H1 (cell line): ENCODE measurements at regions not wholly inside any gene's neighbourhood (a gene's known extent, or its start where the extent isn't known, plus 50 kb on each side); places are given as distances from the start of the nearest gene placed in this dataset.

Experiments used
- CTCF ChIA-PET: fragments of 300-600 bp; sonication (Branson Sonifier 250); formaldehyde crosslinking; loops from one replicate; lab custom pipeline; 2021; ENCODE audit not compliant: partially characterized antibody; lab: Charles Lee
- POLR2A ChIA-PET: fragments of 300-600 bp; sonication (Branson Sonifier 250); formaldehyde crosslinking; loops from one replicate; lab custom pipeline; 2021; ENCODE audit warnings: inconsistent platforms; ENCODE audit not compliant: partially characterized antibody; lab: Charles Lee
- DNase-seq, 2 experiments: peaks; one replicate each; pipeline versions ENCODE4 v3.0.0 to v3.0.0-alpha.2; 2010 to 2022; ENCODE audit warnings: low spot score in 2 of 2, low read depth in 1 of 2, mixed read lengths in 1 of 2
- FAIRE-seq: peaks from 2 replicates; lab custom pipeline; 2011; peaks lifted over from hg19 to GRCh38; lab: Jason Lieb, UNC
- H2AFZ ChIP-seq: 2 replicates; pipeline ENCODE4 v1.8.1; 2012; ENCODE audit warnings: low read length, inconsistent platforms
- H2AK5ac ChIP-seq: 2 replicates; pipeline ENCODE4 v1.6.1; 2013; ENCODE audit warnings: low read depth, low read length
- H2BK120ac ChIP-seq: replicated peaks from 2 replicates; pipeline ENCODE3; 2013; ENCODE audit warnings: low read depth, low read length, inconsistent platforms
- H2BK12ac ChIP-seq: 2 replicates; pipeline ENCODE4 v1.6.1; 2013; ENCODE audit warnings: low read depth, low read length
- H2BK15ac ChIP-seq: 2 replicates; pipeline ENCODE4 v1.6.1; 2013; ENCODE audit warnings: low read length
- H2BK20ac ChIP-seq: 2 replicates; pipeline ENCODE4 v1.6.1; 2013; ENCODE audit warnings: low read length
- H2BK5ac ChIP-seq: 2 replicates; pipeline ENCODE4 v1.6.1; 2013; ENCODE audit warnings: low read depth, low read length
- H3K14ac ChIP-seq: 2 replicates; pipeline ENCODE4 v1.6.1; 2013; ENCODE audit warnings: inconsistent platforms; ENCODE audit not compliant: insufficient read length
- H3K18ac ChIP-seq: 2 replicates; pipeline ENCODE4 v1.6.1; 2013; ENCODE audit warnings: low read length; ENCODE audit errors: extremely low read depth
- H3K23ac ChIP-seq: 2 replicates; pipeline ENCODE4 v1.6.1; 2013; ENCODE audit warnings: inconsistent platforms; ENCODE audit not compliant: insufficient read length
- H3K23me2 ChIP-seq: 2 replicates; pipeline ENCODE4 v1.6.1; 2013; ENCODE audit warnings: low read depth, low read length
- H3K27ac ChIP-seq: 2 replicates; pipeline ENCODE4 v1.6.1; 2011; ENCODE audit warnings: low read depth, low read length, inconsistent platforms
- H3K27me3 ChIP-seq, 4 experiments: replicated peaks in 1 of 4; 1 replicate in 1 of 4; 2 replicates in 3 of 4; pipeline versions ENCODE4 v1.6.1 to v1.8.1; 2011 to 2013; ENCODE audit warnings: low read length in 3 of 4, mild to moderate bottlenecking in 3 of 4, inconsistent platforms in 2 of 4, mixed read lengths in 2 of 4, moderate library complexity in 1 of 4; ENCODE audit not compliant: control insufficient read depth in 3 of 4, insufficient read depth in 3 of 4; ENCODE audit errors: extremely low read depth in 1 of 4
- H3K36me3 ChIP-seq, 4 experiments: 2 replicates each; pipeline versions ENCODE4 v1.6.1 to v1.8.1; 2011 to 2013; ENCODE audit warnings: mild to moderate bottlenecking in 4 of 4, low read length in 3 of 4, moderate library complexity in 2 of 4, control low read depth in 1 of 4, inconsistent platforms in 1 of 4; ENCODE audit not compliant: insufficient read depth in 4 of 4, control insufficient read depth in 2 of 4
- H3K4ac ChIP-seq: replicated peaks from 2 replicates; pipeline ENCODE3; 2013; ENCODE audit warnings: low read length, low read depth, mixed read lengths, inconsistent platforms; ENCODE audit not compliant: insufficient read length
- H3K4me1 ChIP-seq, 4 experiments: replicated peaks in 1 of 4; 1 replicate in 1 of 4; 2 replicates in 3 of 4; pipeline versions ENCODE4 v1.6.1 to v1.8.1; 2011 to 2013; ENCODE audit warnings: low read length in 3 of 4, inconsistent platforms in 2 of 4, mixed read lengths in 1 of 4; ENCODE audit not compliant: insufficient read depth in 4 of 4, control insufficient read depth in 3 of 4
- H3K4me2 ChIP-seq, 2 experiments: 2 replicates each; pipeline versions ENCODE4 v1.6.1 to v1.8.1; 2011 to 2013; ENCODE audit warnings: low read depth in 2 of 2, low read length in 2 of 2, control low read depth in 1 of 2, inconsistent platforms in 1 of 2, mild to moderate bottlenecking in 1 of 2; ENCODE audit not compliant: insufficient read depth in 1 of 2
- H3K4me3 ChIP-seq, 4 experiments: fragments of 200-600, 300-600 bp in 1 of 4; sonication (generic), shearing (Covaris generic), sonication (Bioruptor Twin) in 1 of 4; 2 replicates each; pipeline versions ENCODE4 v1.5.1 to v1.8.1; 2011 to 2016; ENCODE audit warnings: low read length in 4 of 4, low read depth in 3 of 4, control low read depth in 2 of 4, inconsistent platforms in 2 of 4, mild to moderate bottlenecking in 2 of 4, mixed read lengths in 1 of 4, moderate library complexity in 1 of 4; ENCODE audit not compliant: insufficient read depth in 2 of 4; ENCODE audit errors: extremely low read depth in 1 of 4
- H3K56ac ChIP-seq: replicated peaks from 2 replicates; pipeline ENCODE3; 2013; ENCODE audit warnings: low read depth, mild to moderate bottlenecking, mixed read lengths, low read length, inconsistent platforms; ENCODE audit not compliant: insufficient read length
- H3K79me1 ChIP-seq: 2 replicates; pipeline ENCODE4 v1.6.1; 2013; ENCODE audit warnings: low read depth, low read length, control low read depth
- H3K79me2 ChIP-seq, 2 experiments: 2 replicates each; pipeline versions ENCODE4 v1.6.1 to v1.8.1; 2012 to 2013; ENCODE audit warnings: low read length in 2 of 2, mild to moderate bottlenecking in 2 of 2, inconsistent platforms in 1 of 2; ENCODE audit not compliant: insufficient read depth in 2 of 2, control insufficient read depth in 1 of 2
- H3K9ac ChIP-seq, 4 experiments: replicated peaks in 1 of 4; 1 replicate in 1 of 4; 2 replicates in 3 of 4; pipeline versions ENCODE4 v1.6.1 to v1.8.1; 2011 to 2013; ENCODE audit warnings: low read depth in 3 of 4, low read length in 3 of 4, control low read depth in 2 of 4, mild to moderate bottlenecking in 2 of 4, moderate library complexity in 2 of 4, inconsistent platforms in 1 of 4; ENCODE audit errors: extremely low read depth in 1 of 4
- H3K9me3 ChIP-seq, 2 experiments: 2 replicates each; pipeline versions ENCODE4 v1.6.1 to v1.8.1; 2012 to 2013; ENCODE audit warnings: mild to moderate bottlenecking in 2 of 2, moderate library complexity in 2 of 2, control low read depth in 1 of 2, inconsistent platforms in 1 of 2, low read depth in 1 of 2, low read length in 1 of 2, mixed read lengths in 1 of 2; ENCODE audit not compliant: insufficient read depth in 2 of 2
- H4K20me1 ChIP-seq, 2 experiments: replicated peaks in 1 of 2; 2 replicates each; pipeline versions ENCODE3 to v1.8.1; 2011 to 2013; ENCODE audit warnings: inconsistent platforms in 2 of 2, low read length in 2 of 2, mild to moderate bottlenecking in 1 of 2; ENCODE audit not compliant: insufficient read depth in 2 of 2, control insufficient read depth in 1 of 2
- H4K5ac ChIP-seq: 2 replicates; pipeline ENCODE4 v1.6.1; 2013; ENCODE audit warnings: low read length, low read depth, mixed read lengths, inconsistent platforms; ENCODE audit not compliant: insufficient read length
- H4K8ac ChIP-seq: 2 replicates; pipeline ENCODE4 v1.8.0; 2013; ENCODE audit warnings: mild to moderate bottlenecking, moderate library complexity, low read length, inconsistent platforms; ENCODE audit not compliant: insufficient read depth; ENCODE audit errors: extremely low read depth
- H4K91ac ChIP-seq: replicated peaks from 2 replicates; pipeline ENCODE3; 2013; ENCODE audit warnings: low read length, mixed read lengths, inconsistent platforms; ENCODE audit not compliant: insufficient read length
- BRCA1 ChIP-seq: IDR thresholded peaks from 2 replicates; pipeline ENCODE4 v1.6.1; 2012; ENCODE audit warnings: low read depth, low read length, improper control_type of control experiment
- EZH2 ChIP-seq: fragments of 200-600 bp; sonication (generic); IDR thresholded peaks from 2 replicates; pipeline ENCODE4 v1.7.1; 2012; ENCODE audit warnings: low read depth, mild to moderate bottlenecking, moderate library complexity, low read length, inconsistent platforms; ENCODE audit not compliant: severe bottlenecking
- HDAC2 ChIP-seq, 2 experiments: fragments of 300-600 bp in 1 of 2; sonication (generic) in 1 of 2; IDR thresholded peaks; 2 replicates each; pipeline ENCODE4 v1.6.1; 2011 to 2012; ENCODE audit warnings: low read depth in 2 of 2, low read length in 2 of 2, mild to moderate bottlenecking in 2 of 2, moderate library complexity in 2 of 2, borderline replicate concordance in 1 of 2, inconsistent platforms in 1 of 2
- HDAC6 ChIP-seq: IDR thresholded peaks from one replicate; pipeline ENCODE4 v1.7.1; 2012; ENCODE audit warnings: low read depth, mild to moderate bottlenecking, inconsistent platforms, low read length, moderate library complexity
- KDM1A ChIP-seq: fragments of 200-600, 300-600 bp; sonication (generic); IDR thresholded peaks from 2 replicates; pipeline ENCODE4 v1.7.1; 2016; ENCODE audit warnings: mild to moderate bottlenecking, low read length, borderline replicate concordance
- KDM5A ChIP-seq: fragments of 200-600 bp; IDR thresholded peaks from 2 replicates; pipeline ENCODE4 v1.7.1; 2012; ENCODE audit warnings: mild to moderate bottlenecking, low read length, inconsistent platforms, mixed read lengths
- MAFK ChIP-seq: IDR thresholded peaks from 2 replicates; pipeline ENCODE4 v1.6.1; 2012; ENCODE audit warnings: low read depth, mild to moderate bottlenecking, improper control_type of control experiment, low read length
- MAX ChIP-seq: IDR thresholded peaks from 2 replicates; pipeline ENCODE4 v1.6.1; 2012; ENCODE audit warnings: inconsistent platforms
- POLR2AphosphoS5 ChIP-seq: IDR thresholded peaks from 2 replicates; pipeline ENCODE4 v1.6.1; 2011; ENCODE audit warnings: low read depth, low read length
- RXRA ChIP-seq: IDR thresholded peaks from 2 replicates; pipeline ENCODE4 v1.6.1; 2011; ENCODE audit warnings: low read depth, mild to moderate bottlenecking, low read length, moderate library complexity; ENCODE audit not compliant: insufficient read depth
- SRF ChIP-seq: IDR thresholded peaks from 2 replicates; pipeline ENCODE4 v1.6.1; 2011; ENCODE audit warnings: mild to moderate bottlenecking, low read depth, low read length, moderate library complexity
- SUZ12 ChIP-seq: fragments of 200-600 bp; sonication (generic); IDR thresholded peaks from 2 replicates; pipeline ENCODE4 v1.6.1; 2012; ENCODE audit warnings: mild to moderate bottlenecking, inconsistent platforms, low read length, moderate library complexity, mixed read lengths
- TBP ChIP-seq: IDR thresholded peaks from 2 replicates; pipeline ENCODE4 v1.6.1; 2011; ENCODE audit warnings: low read depth, low read length, improper control_type of control experiment
- TEAD4 ChIP-seq: IDR thresholded peaks from 2 replicates; pipeline ENCODE4 v1.6.1; 2012; ENCODE audit warnings: low read depth, low read length, inconsistent platforms, mixed read lengths
- WGBS, 2 experiments: shearing (Covaris generic) in 1 of 2; methylation state at CpG; one replicate each; pipeline versions ENCODE4 v1.1.6 to v1.1.7; 2013 to 2015; ENCODE audit warnings: low lambda C conversion rate in 2 of 2, mixed read lengths in 2 of 2, inconsistent platforms in 1 of 2, low coverage in 1 of 2, missing lambda C conversion rate in 1 of 2; ENCODE audit not compliant: insufficient replicate concordance in 2 of 2, insufficient coverage in 1 of 2, insufficient read length in 1 of 2; ENCODE audit errors: extremely low coverage in 1 of 2, missing lambda C conversion rate in 1 of 2; 5-methylcytosine and 5-hydroxymethylcytosine counted together

GRCh38 chr16:59514651-59515050, 780.5 kb upstream of the GOT2 start:
- no peak overlapping the region for H3K4me3 ChIP-seq
- FAIRE-seq (no peak), DNase-seq (no peak)
- no peak overlapping the region for H2BK20ac ChIP-seq
- H2AK5ac ChIP-seq: no peak overlapping the region
- no peak overlapping the region for H3K56ac ChIP-seq
- CTCF ChIA-PET: interaction anchor here (0.5 kb wide), 1 partner anchor 83 kb away, joined by 3 read pairs; no protein-coding TSS in a partner anchor
- H2BK5ac ChIP-seq: no peak overlapping the region
- POLR2A ChIA-PET: no interaction called here
- H3K14ac ChIP-seq: no peak overlapping the region
- no peaks in the 10 kb centered on the region for H3K23me2 ChIP-seq
- H2BK12ac ChIP-seq: no peak overlapping the region
- no peak overlapping the region for H2BK120ac ChIP-seq
- 82% methylated on average over 4 of the region's 4 CpGs; no CpG with 5 or more reads in 1 of the 2 experiments for WGBS, 2 experiments
- H3K4me2 ChIP-seq: no peak overlapping the region
- H3K79me1 ChIP-seq: no peaks in the 10 kb centered on the region
- H3K23ac ChIP-seq: no peak overlapping the region
- no peaks in the 10 kb centered on the region for H3K9me3 ChIP-seq
- H2AFZ ChIP-seq: no peak overlapping the region
- no peak overlapping the region for H3K18ac ChIP-seq
- TF ChIP-seq MAFK (no peak), KDM1A (no peak), HDAC2 (IDR thresholded peaks at IDR 0.05; ENCODE audit: borderline replicate concordance in 1 of 2, low read depth in 2 of 2, low read length in 2 of 2) (no peak), HDAC6 (no peak), MAX (no peak), POLR2AphosphoS5 (no peak), BRCA1 (no peak), RXRA (no peak), TBP (no peak), KDM5A (no peak), SRF (no peak), TEAD4 (no peak), SUZ12 (no peak), EZH2 (no peak)
- TF ChIP-seq, all 59 proteins: peak for 0
- H3K4me1 ChIP-seq: no peaks in the 10 kb centered on the region
- no peak overlapping the region for H4K91ac ChIP-seq
- no peak overlapping the region for H4K5ac ChIP-seq
- H4K20me1 ChIP-seq: no peaks in the 10 kb centered on the region
- no peak overlapping the region for H3K27ac ChIP-seq
- H3K79me2 ChIP-seq: no peaks in the 10 kb centered on the region
- no peaks in the 10 kb centered on the region for H3K27me3 ChIP-seq
- H2BK15ac ChIP-seq: no peak overlapping the region
- no peak overlapping the region for H4K8ac ChIP-seq
- H3K36me3 ChIP-seq: no peaks in the 10 kb centered on the region
- no peak overlapping the region for H3K9ac ChIP-seq
- no peak overlapping the region for H3K4ac ChIP-seq
